HG03175 (cell line): ENCODE measurements at regions not wholly inside any gene's neighbourhood (a gene's known extent, or its start where the extent isn't known, plus 50 kb on each side); places are given as distances from the start of the nearest gene placed in this dataset.
"Not testable (repeated sequence)": the region's sequence is repeated elsewhere in the genome, so short reads cannot be mapped to it uniquely, and the experiment has no call there.

ENCODE experiments used
- ATAC-seq: cut with Tn5 transposase; IDR thresholded peaks from one replicate; pipeline ENCODE4 v1.9.1; 2021; ENCODE audit warnings: mild to moderate bottlenecking, moderate library complexity; ENCODE audit not compliant: unreplicated experiment

GRCh38 chr2:160721089-160722040 is 227.8 kb upstream of the RBMS1 start:
- ATAC-seq, result no peak

GRCh38 chr2:160726046-160726445 is 232.4 kb upstream of the RBMS1 start:
- no peak for ATAC-seq

- ATAC-seq, result no peak
Measured at GRCh38 chr2:160730296-160730995, 236.8 kb upstream of the RBMS1 start.

- ATAC-seq, result no peak
Measured at GRCh38 chr2:160731415-160731814, 237.8 kb upstream of the RBMS1 start.

GRCh38 chr2:160731856-160732255 is 238.2 kb upstream of the RBMS1 start:
- no peak for ATAC-seq

GRCh38 chr2:160735696-160736095 is 242.1 kb upstream of the RBMS1 start:
- ATAC-seq, result no peak

- no peak for ATAC-seq
Measured at GRCh38 chr2:160736148-160737028, 242.8 kb upstream of the RBMS1 start.

GRCh38 chr2:160737247-160737646 is 243.6 kb upstream of the RBMS1 start:
- ATAC-seq, result no peak

- no peak for ATAC-seq
Measured at GRCh38 chr2:160741271-160741670, 247.7 kb upstream of the RBMS1 start.

GRCh38 chr2:160741815-160742214 is 248.2 kb upstream of the RBMS1 start:
- no peak for ATAC-seq

GRCh38 chr2:160742667-160743066 is 249.1 kb upstream of the RBMS1 start:
- ATAC-seq, result no peak

- no peak for ATAC-seq
Measured at GRCh38 chr2:160747501-160748170, 254.0 kb upstream of the RBMS1 start.

GRCh38 chr2:160751021-160751420 is 257.4 kb upstream of the RBMS1 start:
- no peak for ATAC-seq

GRCh38 chr2:160752475-160753330 is 259.1 kb upstream of the RBMS1 start:
- no peak for ATAC-seq

GRCh38 chr2:160753331-160753654 is 259.7 kb upstream of the RBMS1 start:
- no peak for ATAC-seq

GRCh38 chr2:160753960-160754359 is 260.4 kb upstream of the RBMS1 start:
- ATAC-seq, result no peak

GRCh38 chr2:160756481-160756880 is 262.9 kb upstream of the RBMS1 start:
- no peak for ATAC-seq

GRCh38 chr2:160762493-160763128 is 269.0 kb upstream of the RBMS1 start:
- not testable (repeated sequence) for ATAC-seq

GRCh38 chr2:160783474-160783873 is 289.9 kb upstream of the RBMS1 start:
- no peak for ATAC-seq
